WTC11 (cell line): ENCODE measurements at regions not wholly inside any gene's neighbourhood (a gene's known extent, or its start where the extent isn't known, plus 50 kb on each side); places are given as distances from the start of the nearest gene placed in this dataset.

Source experiments
- ATAC-seq: fragments of 200-7000 bp; cut with Tn5 transposase; 2 replicates; pipeline ENCODE4 v1.10.0; 2021; ENCODE audit warnings: mild to moderate bottlenecking, moderate library complexity
- CTCF ChIA-PET: fragments of 300-600 bp; sonication (Branson Sonifier 250); formaldehyde crosslinking; loops from one replicate; lab custom pipeline; 2021; ENCODE audit warnings: antibody characterized with exemption; lab: Charles Lee
- POLR2A ChIA-PET: fragments of 350-600 bp; sonication (Branson Sonifier 250); formaldehyde crosslinking; loops from one replicate; lab custom pipeline; 2021; ENCODE audit warnings: antibody characterized with exemption; lab: Charles Lee
- DNase-seq: peaks from one replicate; pipeline ENCODE4 v3.0.0; 2021; ENCODE audit warnings: low spot score
- H3K27ac Mint-ChIP-seq: 2 replicates; pipeline ENCODE4 v1.8.0; 2021; ENCODE audit warnings: mixed read lengths
- H3K27me3 Mint-ChIP-seq: 2 replicates; pipeline ENCODE4 v1.8.0; 2021; ENCODE audit warnings: low read depth, mild to moderate bottlenecking, moderate library complexity, mixed read lengths
- H3K36me3 Mint-ChIP-seq: 2 replicates; pipeline ENCODE4 v1.8.0; 2021; ENCODE audit warnings: mixed read lengths
- H3K4me1 Mint-ChIP-seq: 2 replicates; pipeline ENCODE4 v1.8.0; 2022; ENCODE audit warnings: mixed read lengths
- H3K4me3 Mint-ChIP-seq: 2 replicates; pipeline ENCODE4 v1.8.0; 2021; ENCODE audit warnings: mild to moderate bottlenecking, moderate library complexity, mixed read lengths
- H3K9me3 Mint-ChIP-seq: 2 replicates; pipeline ENCODE4 v1.8.0; 2021; ENCODE audit warnings: mixed read lengths
- CREM ChIP-seq: sonication (generic); formaldehyde crosslinking; IDR thresholded peaks from 2 replicates; pipeline ENCODE4 v1.8.1; 2022; ENCODE audit warnings: mild to moderate bottlenecking, missing genetic modification reagents, moderate library complexity
- EMX1 ChIP-seq: fragments of 250-450 bp; sonication (Bioruptor Pico); IDR thresholded peaks from 2 replicates; pipeline ENCODE4 v1.8.0; 2021; ENCODE audit warnings: mild to moderate bottlenecking
- ERG ChIP-seq: fragments of 250-450 bp; sonication (Bioruptor Pico); IDR thresholded peaks from 2 replicates; pipeline ENCODE4 v1.8.0; 2021; ENCODE audit warnings: mild to moderate bottlenecking
- FOXK1 ChIP-seq: sonication (generic); formaldehyde crosslinking; IDR thresholded peaks from 2 replicates; pipeline ENCODE4 v1.8.0; 2022; ENCODE audit warnings: mild to moderate bottlenecking, moderate library complexity, missing genetic modification reagents
- GRHL2 ChIP-seq: fragments of 250-450 bp; sonication (Bioruptor Pico); IDR thresholded peaks from 2 replicates; pipeline ENCODE4 v1.8.0; 2022; ENCODE audit warnings: mild to moderate bottlenecking, moderate library complexity; ENCODE audit not compliant: insufficient replicate concordance, severe bottlenecking
- IRF1 ChIP-seq: sonication (generic); formaldehyde crosslinking; IDR thresholded peaks from 2 replicates; pipeline ENCODE4 v1.8.0; 2023; ENCODE audit warnings: missing genetic modification reagents
- MXD4 ChIP-seq: fragments of 250-450 bp; sonication (Bioruptor Pico); IDR thresholded peaks from 2 replicates; pipeline ENCODE4 v1.8.0; 2021; ENCODE audit warnings: mild to moderate bottlenecking, moderate library complexity, borderline replicate concordance
- NFATC4 ChIP-seq: fragments of 250-450 bp; sonication (Bioruptor Pico); IDR thresholded peaks from 2 replicates; pipeline ENCODE4 v1.9.0; 2021; ENCODE audit warnings: mild to moderate bottlenecking
- NR1H2 ChIP-seq: sonication (generic); formaldehyde crosslinking; IDR thresholded peaks from 2 replicates; pipeline ENCODE4 v1.9.0; 2021; ENCODE audit warnings: mild to moderate bottlenecking, moderate library complexity, missing genetic modification reagents
- OVOL2 ChIP-seq: fragments of 250-450 bp; sonication (Bioruptor Pico); IDR thresholded peaks from 2 replicates; pipeline ENCODE4 v1.9.0; 2021; ENCODE audit warnings: mild to moderate bottlenecking, borderline replicate concordance
- PRDM15 ChIP-seq: sonication (generic); formaldehyde crosslinking; IDR thresholded peaks from 2 replicates; pipeline ENCODE4 v1.8.0; 2022; ENCODE audit warnings: missing genetic modification reagents
- RORB ChIP-seq: fragments of 250-450 bp; sonication (Bioruptor Pico); IDR thresholded peaks from 2 replicates; pipeline ENCODE4 v1.9.0; 2021; ENCODE audit warnings: mild to moderate bottlenecking
- SMAD4 ChIP-seq: sonication (generic); formaldehyde crosslinking; IDR thresholded peaks from 2 replicates; pipeline ENCODE4 v1.8.0; 2022; ENCODE audit warnings: mild to moderate bottlenecking, missing genetic modification reagents
- STAT6 ChIP-seq: sonication (generic); formaldehyde crosslinking; conservative IDR thresholded peaks from 2 replicates; pipeline ENCODE4 v1.8.1; 2023; ENCODE audit warnings: mild to moderate bottlenecking, low read depth, missing genetic modification reagents, moderate library complexity
- ZBTB21 ChIP-seq: sonication (generic); formaldehyde crosslinking; IDR thresholded peaks from 2 replicates; pipeline ENCODE4 v1.8.1; 2023; ENCODE audit warnings: mild to moderate bottlenecking, missing genetic modification reagents, borderline replicate concordance
- ZNF138 ChIP-seq: sonication (generic); formaldehyde crosslinking; conservative IDR thresholded peaks from 2 replicates; pipeline ENCODE4 v1.8.1; 2022; ENCODE audit warnings: mild to moderate bottlenecking, moderate library complexity, missing genetic modification reagents
- TF ChIP-seq, protein P1 (sequence below): sonication (generic); formaldehyde crosslinking; IDR thresholded peaks from 2 replicates; pipeline ENCODE4 v1.8.1; 2022; ENCODE audit warnings: mild to moderate bottlenecking, moderate library complexity, missing genetic modification reagents
- TF ChIP-seq, protein P2 (sequence below): sonication (generic); formaldehyde crosslinking; IDR thresholded peaks from 2 replicates; pipeline ENCODE4 v1.8.1; 2023; ENCODE audit warnings: mild to moderate bottlenecking, missing genetic modification reagents
- TF ChIP-seq, protein P3 (sequence below): sonication (generic); formaldehyde crosslinking; IDR thresholded peaks from 2 replicates; pipeline ENCODE4 v1.8.1; 2022; ENCODE audit warnings: low read depth, missing genetic modification reagents, borderline replicate concordance

GRCh38 chr21:20523191-20523590 is 475.0 kb upstream of the NCAM2 start:
- no peaks in the 10 kb centered on the region; the same call in 1 of the 2 replicates for H3K27me3 Mint-ChIP-seq
- TF ChIP-seq STAT6 (CRISPR knock-in tag) (no peak), EMX1 (CRISPR knock-in tag) (no peak), CREM (CRISPR knock-in tag) (no peak), IRF1 (CRISPR knock-in tag) (no peak), PRDM15 (CRISPR knock-in tag) (no peak), ZNF138 (CRISPR knock-in tag) (no peak), OVOL2 (CRISPR knock-in tag) (no peak), NR1H2 (CRISPR knock-in tag) (no peak), RORB (CRISPR knock-in tag) (no peak), MXD4 (CRISPR knock-in tag) (no peak), SMAD4 (CRISPR knock-in tag) (no peak), FOXK1 (CRISPR knock-in tag) (no peak)
- TF ChIP-seq, protein P1, sequence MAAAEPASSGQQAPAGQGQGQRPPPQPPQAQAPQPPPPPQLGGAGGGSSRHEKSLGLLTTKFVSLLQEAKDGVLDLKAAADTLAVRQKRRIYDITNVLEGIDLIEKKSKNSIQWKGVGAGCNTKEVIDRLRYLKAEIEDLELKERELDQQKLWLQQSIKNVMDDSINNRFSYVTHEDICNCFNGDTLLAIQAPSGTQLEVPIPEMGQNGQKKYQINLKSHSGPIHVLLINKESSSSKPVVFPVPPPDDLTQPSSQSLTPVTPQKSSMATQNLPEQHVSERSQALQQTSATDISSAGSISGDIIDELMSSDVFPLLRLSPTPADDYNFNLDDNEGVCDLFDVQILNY: no peak
- TF ChIP-seq, protein P2, sequence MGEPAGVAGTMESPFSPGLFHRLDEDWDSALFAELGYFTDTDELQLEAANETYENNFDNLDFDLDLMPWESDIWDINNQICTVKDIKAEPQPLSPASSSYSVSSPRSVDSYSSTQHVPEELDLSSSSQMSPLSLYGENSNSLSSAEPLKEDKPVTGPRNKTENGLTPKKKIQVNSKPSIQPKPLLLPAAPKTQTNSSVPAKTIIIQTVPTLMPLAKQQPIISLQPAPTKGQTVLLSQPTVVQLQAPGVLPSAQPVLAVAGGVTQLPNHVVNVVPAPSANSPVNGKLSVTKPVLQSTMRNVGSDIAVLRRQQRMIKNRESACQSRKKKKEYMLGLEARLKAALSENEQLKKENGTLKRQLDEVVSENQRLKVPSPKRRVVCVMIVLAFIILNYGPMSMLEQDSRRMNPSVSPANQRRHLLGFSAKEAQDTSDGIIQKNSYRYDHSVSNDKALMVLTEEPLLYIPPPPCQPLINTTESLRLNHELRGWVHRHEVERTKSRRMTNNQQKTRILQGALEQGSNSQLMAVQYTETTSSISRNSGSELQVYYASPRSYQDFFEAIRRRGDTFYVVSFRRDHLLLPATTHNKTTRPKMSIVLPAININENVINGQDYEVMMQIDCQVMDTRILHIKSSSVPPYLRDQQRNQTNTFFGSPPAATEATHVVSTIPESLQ (CRISPR knock-in tag): no peak
- H3K4me3 Mint-ChIP-seq: no peak overlapping the region
- no peak overlapping the region for H3K27ac Mint-ChIP-seq
- no peaks in the 10 kb centered on the region for H3K36me3 Mint-ChIP-seq
- DNase-seq: no peak
- no peaks in the 10 kb centered on the region for H3K4me1 Mint-ChIP-seq
- CTCF ChIA-PET: no interaction called here
- ATAC-seq: no peak
- no peaks in the 10 kb centered on the region for H3K9me3 Mint-ChIP-seq
- POLR2A ChIA-PET: no interaction called here

- Mint-ChIP-seq H3K4me1 (peaks cover 3% of the 10 kb centered on the region; the same call in 1 of the 2 replicates), H3K36me3 (peaks cover 2% of the 10 kb centered on the region; the same call in 1 of the 2 replicates), H3K9me3 (0 out of 2 replicates have a peak, but pooled peaks cover 5% of the 10 kb centered on the region), H3K27ac (no peak overlapping the region), H3K27me3 (no peaks in the 10 kb centered on the region; the same call in 1 of the 2 replicates), H3K4me3 (no peak overlapping the region)
- no peak for TF ChIP-seq RORB (CRISPR knock-in tag)
- TF ChIP-seq ERG (CRISPR knock-in tag): no peak
- TF ChIP-seq, protein P1: no peak
- no peak for TF ChIP-seq NFATC4 (CRISPR knock-in tag)
- no peak for TF ChIP-seq MXD4 (CRISPR knock-in tag)
- TF ChIP-seq, protein P3, sequence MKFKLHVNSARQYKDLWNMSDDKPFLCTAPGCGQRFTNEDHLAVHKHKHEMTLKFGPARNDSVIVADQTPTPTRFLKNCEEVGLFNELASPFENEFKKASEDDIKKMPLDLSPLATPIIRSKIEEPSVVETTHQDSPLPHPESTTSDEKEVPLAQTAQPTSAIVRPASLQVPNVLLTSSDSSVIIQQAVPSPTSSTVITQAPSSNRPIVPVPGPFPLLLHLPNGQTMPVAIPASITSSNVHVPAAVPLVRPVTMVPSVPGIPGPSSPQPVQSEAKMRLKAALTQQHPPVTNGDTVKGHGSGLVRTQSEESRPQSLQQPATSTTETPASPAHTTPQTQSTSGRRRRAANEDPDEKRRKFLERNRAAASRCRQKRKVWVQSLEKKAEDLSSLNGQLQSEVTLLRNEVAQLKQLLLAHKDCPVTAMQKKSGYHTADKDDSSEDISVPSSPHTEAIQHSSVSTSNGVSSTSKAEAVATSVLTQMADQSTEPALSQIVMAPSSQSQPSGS (CRISPR knock-in tag): no peak
- TF ChIP-seq ZBTB21 (CRISPR knock-in tag): no peak
- TF ChIP-seq GRHL2: no peak
- no peak for TF ChIP-seq ZNF138 (CRISPR knock-in tag)
- ATAC-seq: no peak
- POLR2A ChIA-PET: no interaction called here
- no peak for DNase-seq
- CTCF ChIA-PET: no interaction called here
Measured at GRCh38 chr21:20527731-20528460, 470.3 kb upstream of the NCAM2 start.
